DOHH2 (cell line): ENCODE measurements at regions not wholly inside any gene's neighbourhood (a gene's known extent, or its start where the extent isn't known, plus 50 kb on each side); places are given as distances from the start of the nearest gene placed in this dataset.

Experiments used
- CTCF ChIP-seq: fragments of 200-600 bp; sonication (generic); IDR thresholded peaks from one replicate; pipeline ENCODE4 v1.5.1; 2014; ENCODE audit warnings: antibody characterized with exemption, mild to moderate bottlenecking, low read depth, low read length; ENCODE audit not compliant: poor library complexity, severe bottlenecking
- EZH2phosphoT487 ChIP-seq: fragments of 200-600 bp; sonication (generic); IDR thresholded peaks from 2 replicates; pipeline ENCODE4 v1.6.1; 2017; ENCODE audit warnings: borderline replicate concordance, mild to moderate bottlenecking, antibody characterized with exemption, low read length, moderate library complexity, mixed read lengths

DNA sequence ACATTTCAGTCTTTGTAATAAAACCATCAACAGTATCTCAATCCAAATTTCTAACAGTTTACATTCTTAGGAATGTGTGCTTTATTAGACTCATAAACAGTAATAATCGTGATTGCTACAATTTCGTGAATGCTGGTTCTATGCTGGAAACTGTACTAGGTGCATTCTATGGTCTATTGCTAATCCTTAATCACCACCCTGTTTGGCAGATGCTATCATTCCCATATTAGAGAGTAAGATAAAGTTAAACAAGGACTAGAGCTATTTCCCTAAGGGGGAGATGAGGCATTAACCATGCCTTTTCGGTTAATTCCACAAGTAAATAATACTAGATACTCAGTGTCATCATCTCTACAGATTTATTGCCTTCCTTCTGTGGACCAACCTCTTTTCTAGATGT lies 244.0 kb downstream of the PAX3 start:
- TF ChIP-seq CTCF (no peak), EZH2phosphoT487 (no peak)
